ENCODE measurements at regions not wholly inside any gene's neighbourhood (a gene's known extent, or its start where the extent isn't known, plus 50 kb on each side); places are given as distances from the start of the nearest gene placed in this dataset.

DNA sequence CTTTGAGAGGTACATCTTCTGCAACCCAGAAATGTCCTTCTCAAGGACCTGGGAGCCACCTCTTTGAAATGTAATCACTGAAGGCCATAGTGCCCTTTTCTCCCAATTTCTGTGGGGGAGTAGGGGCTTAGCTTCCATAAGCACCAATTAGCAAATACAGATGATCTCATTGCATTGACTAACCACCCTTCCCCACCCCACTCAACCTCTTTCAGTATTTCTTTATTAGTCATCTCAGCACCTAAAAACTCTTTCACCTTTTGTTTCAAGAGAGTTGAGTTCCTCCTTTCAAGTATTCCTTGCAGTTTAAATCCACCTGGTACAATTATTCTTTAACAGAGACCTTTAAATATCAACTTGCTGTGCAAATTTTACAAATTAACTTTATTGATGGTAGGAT lies 1011.8 kb upstream of the CDH2 start:
- ChIA-PET POLR2A (no interaction called here), CTCF (no interaction called here)
- H3K4me1 Mint-ChIP-seq: no peaks in the 10 kb centered on the region
- no peak for DNase-seq
- ATAC-seq (ENCODE audit: low read depth): no peak
- no peak overlapping the region for H3K27ac Mint-ChIP-seq
- H3K36me3 Mint-ChIP-seq (ENCODE audit: low read depth): no peaks in the 10 kb centered on the region
- TF ChIP-seq, protein P1, sequence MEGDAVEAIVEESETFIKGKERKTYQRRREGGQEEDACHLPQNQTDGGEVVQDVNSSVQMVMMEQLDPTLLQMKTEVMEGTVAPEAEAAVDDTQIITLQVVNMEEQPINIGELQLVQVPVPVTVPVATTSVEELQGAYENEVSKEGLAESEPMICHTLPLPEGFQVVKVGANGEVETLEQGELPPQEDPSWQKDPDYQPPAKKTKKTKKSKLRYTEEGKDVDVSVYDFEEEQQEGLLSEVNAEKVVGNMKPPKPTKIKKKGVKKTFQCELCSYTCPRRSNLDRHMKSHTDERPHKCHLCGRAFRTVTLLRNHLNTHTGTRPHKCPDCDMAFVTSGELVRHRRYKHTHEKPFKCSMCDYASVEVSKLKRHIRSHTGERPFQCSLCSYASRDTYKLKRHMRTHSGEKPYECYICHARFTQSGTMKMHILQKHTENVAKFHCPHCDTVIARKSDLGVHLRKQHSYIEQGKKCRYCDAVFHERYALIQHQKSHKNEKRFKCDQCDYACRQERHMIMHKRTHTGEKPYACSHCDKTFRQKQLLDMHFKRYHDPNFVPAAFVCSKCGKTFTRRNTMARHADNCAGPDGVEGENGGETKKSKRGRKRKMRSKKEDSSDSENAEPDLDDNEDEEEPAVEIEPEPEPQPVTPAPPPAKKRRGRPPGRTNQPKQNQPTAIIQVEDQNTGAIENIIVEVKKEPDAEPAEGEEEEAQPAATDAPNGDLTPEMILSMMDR (IDR thresholded peaks at IDR 0.05): no peak
- H3K4me3 Mint-ChIP-seq: no peak overlapping the region
- H3K27me3 Mint-ChIP-seq: no peaks in the 10 kb centered on the region
- intact Hi-C loops (cut with micrococcal nuclease): no loop called here
- peaks cover 8% of the 10 kb centered on the region for H3K9me3 Mint-ChIP-seq

DNA sequence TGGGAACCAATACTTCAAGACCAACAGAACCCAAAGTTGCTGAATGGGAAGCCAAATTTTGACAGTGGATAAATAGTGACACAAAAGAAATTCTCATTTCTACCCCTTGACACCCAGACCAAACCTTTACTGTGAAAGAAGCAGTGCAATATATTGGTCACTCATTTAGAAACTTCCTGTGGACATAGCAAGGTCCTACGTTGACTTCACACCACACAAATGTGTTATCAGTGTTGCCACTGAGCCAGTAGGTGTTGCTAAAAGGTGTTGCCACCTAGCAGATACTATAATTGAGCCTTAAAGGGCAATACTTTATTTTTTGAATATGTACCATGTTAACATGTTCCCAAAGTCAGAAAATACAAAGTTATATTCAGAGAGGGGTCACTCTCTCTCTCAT lies 1008.9 kb upstream of the CDH2 start:
- Mint-ChIP-seq H3K27me3 (no peaks in the 10 kb centered on the region), H3K9me3 (peaks cover 7% of the 10 kb centered on the region), H3K36me3 (ENCODE audit: low read depth) (no peaks in the 10 kb centered on the region), H3K4me1 (no peaks in the 10 kb centered on the region), H3K27ac (no peak overlapping the region), H3K4me3 (no peak overlapping the region)
- POLR2A ChIA-PET: no interaction called here
- ATAC-seq (ENCODE audit: low read depth): no peak
- CTCF ChIA-PET: no interaction called here
- no peak for DNase-seq
- intact Hi-C loops (cut with micrococcal nuclease): no loop called here
- TF ChIP-seq, protein P1 (IDR thresholded peaks at IDR 0.05): no peak

DNA sequence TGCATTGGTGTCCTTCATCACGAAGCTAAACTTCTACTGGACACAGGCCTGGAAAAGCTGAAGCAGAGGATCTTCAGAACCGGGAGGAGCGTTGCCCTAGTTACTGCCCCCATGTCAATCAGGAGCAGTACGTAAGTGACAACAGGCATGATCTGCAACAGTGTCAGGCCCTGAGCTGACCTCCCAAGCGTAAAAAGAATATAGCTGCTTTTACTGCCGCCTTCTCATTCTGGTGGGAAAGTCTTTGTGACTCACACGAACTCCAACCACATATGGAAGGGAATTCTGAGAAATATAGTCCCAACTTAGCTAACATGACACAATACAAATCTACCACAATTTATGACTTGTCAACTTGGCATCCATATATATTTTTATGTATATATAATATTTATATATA lies 1007.7 kb upstream of the CDH2 start:
- TF ChIP-seq, protein P1 (IDR thresholded peaks at IDR 0.05): no peak

DNA sequence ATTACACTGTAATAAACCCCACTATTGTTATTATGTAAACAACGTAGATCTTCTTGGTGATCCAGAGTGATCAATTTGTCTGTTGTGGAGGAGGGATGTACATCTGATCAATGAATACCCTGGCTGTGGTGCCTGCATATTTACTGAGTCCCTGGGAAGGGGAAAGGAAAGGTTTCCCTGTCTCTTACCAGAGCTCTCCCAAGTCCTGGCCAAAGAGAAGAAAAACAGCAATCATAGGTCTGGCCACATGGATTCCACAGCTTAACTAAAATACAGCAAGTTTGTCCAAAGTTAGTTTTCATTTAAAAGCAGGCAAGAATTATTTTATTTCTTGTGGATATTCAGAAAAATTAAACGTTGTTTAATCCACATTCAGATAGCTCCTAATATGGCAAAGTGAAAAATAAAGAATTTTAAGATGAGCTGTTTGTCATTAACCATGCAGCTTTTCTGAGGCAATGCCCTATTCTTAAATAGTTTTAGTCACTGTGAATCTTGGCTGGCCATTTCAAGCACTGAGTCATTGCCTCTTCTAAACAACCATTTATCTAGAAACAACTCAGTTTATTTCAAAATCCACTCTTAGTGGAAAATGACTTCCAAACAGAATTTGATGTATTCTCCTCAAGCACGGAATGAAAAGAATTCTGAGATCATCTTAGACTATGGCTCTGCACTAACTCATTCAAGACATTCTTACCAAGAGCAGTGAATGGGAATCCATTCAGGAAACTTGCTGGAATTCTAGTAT lies 1004.4 kb upstream of the CDH2 start:
- Mint-ChIP-seq H3K4me3 (no peak overlapping the region), H3K36me3 (ENCODE audit: low read depth) (no peaks in the 10 kb centered on the region), H3K4me1 (no peaks in the 10 kb centered on the region), H3K9me3 (peaks cover 10% of the 10 kb centered on the region), H3K27ac (no peak overlapping the region), H3K27me3 (no peaks in the 10 kb centered on the region)
- ATAC-seq (ENCODE audit: low read depth): no peak
- ChIA-PET POLR2A (no interaction called here), CTCF (no interaction called here)
- DNase-seq: no peak
- TF ChIP-seq, protein P1 (IDR thresholded peaks at IDR 0.05): no peak
- intact Hi-C loops (cut with micrococcal nuclease): no loop called here

More for the DNA sequence above, 1007.7 kb upstream of the CDH2 start:
- no peaks in the 10 kb centered on the region for H3K27me3 Mint-ChIP-seq
- DNase-seq (no peak), ATAC-seq (ENCODE audit: low read depth) (no peak)
- no peaks in the 10 kb centered on the region for H3K4me1 Mint-ChIP-seq
- POLR2A ChIA-PET: no interaction called here
- no peak overlapping the region for H3K27ac Mint-ChIP-seq
- H3K4me3 Mint-ChIP-seq: no peak overlapping the region
- H3K9me3 Mint-ChIP-seq: peaks cover 7% of the 10 kb centered on the region
- CTCF ChIA-PET: no interaction called here
- intact Hi-C loops (cut with micrococcal nuclease): no loop called here
- no peaks in the 10 kb centered on the region for H3K36me3 Mint-ChIP-seq (ENCODE audit: low read depth)

DNA sequence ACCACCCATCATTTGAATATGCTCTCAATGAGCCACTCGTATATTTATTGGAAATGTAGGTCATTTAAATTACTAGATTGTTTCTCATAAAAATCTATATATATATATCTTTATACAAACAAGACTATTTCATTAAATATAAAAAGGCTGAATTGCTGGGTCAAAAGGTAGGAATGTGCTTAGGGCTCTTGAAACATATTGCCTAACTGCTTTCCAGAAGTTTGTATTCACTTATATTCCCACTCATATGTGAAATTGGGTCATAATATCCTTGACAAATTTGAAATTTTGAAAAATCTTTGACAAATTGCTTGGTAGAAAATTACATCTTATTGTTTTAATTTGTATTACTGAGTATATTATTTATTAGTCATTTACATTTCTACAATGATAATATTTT lies 999.8 kb upstream of the CDH2 start:
- Mint-ChIP-seq H3K9me3 (peaks cover 7% of the 10 kb centered on the region), H3K4me1 (no peaks in the 10 kb centered on the region), H3K4me3 (no peak overlapping the region), H3K27ac (no peak overlapping the region), H3K36me3 (ENCODE audit: low read depth) (no peaks in the 10 kb centered on the region), H3K27me3 (no peaks in the 10 kb centered on the region)
- POLR2A ChIA-PET: no interaction called here
- no peak for ATAC-seq (ENCODE audit: low read depth)
- no peak for DNase-seq
- CTCF ChIA-PET: no interaction called here
- intact Hi-C loops (cut with micrococcal nuclease): no loop called here
- TF ChIP-seq, protein P1 (IDR thresholded peaks at IDR 0.05): no peak
